NT2/D1 (cell line): ENCODE measurements at regions not wholly inside any gene's neighbourhood (a gene's known extent, or its start where the extent isn't known, plus 50 kb on each side); places are given as distances from the start of the nearest gene placed in this dataset.
"Not testable (repeated sequence)": the region's sequence is repeated elsewhere in the genome, so short reads cannot be mapped to it uniquely, and the experiment has no call there.

ENCODE experiments used
- DNase-seq: peaks from one replicate; pipeline ENCODE4 v3.0.0-alpha.2; 2011; ENCODE audit warnings: low read depth, low spot score
- H3K27me3 ChIP-seq: 2 replicates; pipeline ENCODE4 v1.6.0; 2011; ENCODE audit warnings: mild to moderate bottlenecking; ENCODE audit not compliant: insufficient read length, insufficient read depth
- H3K36me3 ChIP-seq: 2 replicates; pipeline ENCODE4 v1.6.1; 2011; ENCODE audit warnings: mild to moderate bottlenecking, low read length, mixed read lengths; ENCODE audit not compliant: insufficient read depth, insufficient read length
- H3K4me1 ChIP-seq: 2 replicates; pipeline ENCODE4 v1.5.1; 2011; ENCODE audit not compliant: insufficient read depth, insufficient read length
- H3K4me3 ChIP-seq: 2 replicates; pipeline ENCODE4 v1.5.1; 2011; ENCODE audit warnings: low read depth; ENCODE audit not compliant: insufficient read length
- H3K9ac ChIP-seq: 2 replicates; pipeline ENCODE4 v1.6.0; 2011; ENCODE audit warnings: low read depth; ENCODE audit not compliant: insufficient read length
- H3K9me3 ChIP-seq: 2 replicates; pipeline ENCODE4 v1.5.1; 2011; ENCODE audit warnings: mild to moderate bottlenecking, low read length; ENCODE audit not compliant: insufficient read depth
- SUZ12 ChIP-seq: IDR thresholded peaks from 2 replicates; pipeline ENCODE4 v1.6.1; 2011; ENCODE audit not compliant: insufficient read length, insufficient read depth; ENCODE audit errors: extremely low read depth
- YY1 ChIP-seq: IDR thresholded peaks from 2 replicates; pipeline ENCODE4 v1.6.1; 2011; ENCODE audit not compliant: insufficient read length, insufficient read depth
- ZNF274 ChIP-seq: IDR thresholded peaks from 2 replicates; pipeline ENCODE4 v1.6.1; 2011; ENCODE audit warnings: mild to moderate bottlenecking, low read depth, low read length

- peaks cover 8% of the 10 kb centered on the region for H3K27me3 ChIP-seq
- no peak overlapping the region for H3K9ac ChIP-seq
- H3K36me3 ChIP-seq: no peaks in the 10 kb centered on the region
- peaks cover 35% of the 10 kb centered on the region for H3K4me1 ChIP-seq
- H3K9me3 ChIP-seq: no peaks in the 10 kb centered on the region
- no peak overlapping the region for H3K4me3 ChIP-seq
- TF ChIP-seq ZNF274: no peak
- TF ChIP-seq YY1: no peak
- no peak for TF ChIP-seq SUZ12
- DNase-seq: peak; percentile 67
These were observed 105.1 kb downstream of the SINHCAF start for GRCh38 chr12:31220633-31221550.

- Histone ChIP-seq H3K9ac (no peak overlapping the region), H3K4me1 (peaks cover 35% of the 10 kb centered on the region), H3K27me3 (peaks cover 8% of the 10 kb centered on the region), H3K36me3 (no peaks in the 10 kb centered on the region), H3K9me3 (no peaks in the 10 kb centered on the region), H3K4me3 (no peak overlapping the region)
- no peak for DNase-seq
- TF ChIP-seq ZNF274: no peak
- TF ChIP-seq YY1: no peak
- TF ChIP-seq SUZ12: no peak
These were observed 104.4 kb downstream of the SINHCAF start for GRCh38 chr12:31221551-31221945.

GRCh38 chr12:31222620-31223222 lies 103.2 kb downstream of the SINHCAF start:
- H3K9me3 ChIP-seq: no peaks in the 10 kb centered on the region
- H3K9ac ChIP-seq: no peak overlapping the region
- no peak overlapping the region for H3K4me3 ChIP-seq
- TF ChIP-seq YY1 (no peak), ZNF274 (no peak), SUZ12 (no peak)
- peaks cover 14% of the 10 kb centered on the region for H3K27me3 ChIP-seq
- H3K36me3 ChIP-seq: no peaks in the 10 kb centered on the region
- DNase-seq: no peak
- H3K4me1 ChIP-seq: peaks cover 29% of the 10 kb centered on the region

GRCh38 chr12:31223640-31224039 lies 102.3 kb downstream of the SINHCAF start:
- not testable (repeated sequence) for H3K9ac ChIP-seq, H3K9me3 ChIP-seq, H3K36me3 ChIP-seq, H3K4me3 ChIP-seq, DNase-seq
- Histone ChIP-seq H3K27me3 (peaks cover 14% of the 10 kb centered on the region), H3K4me1 (peaks cover 29% of the 10 kb centered on the region)

GRCh38 chr12:31224768-31225448 lies 101.0 kb downstream of the SINHCAF start:
- H3K27me3 ChIP-seq: peaks cover 18% of the 10 kb centered on the region
- peak; percentile 46 for DNase-seq
- H3K9me3 ChIP-seq: no peaks in the 10 kb centered on the region
- no peak overlapping the region for H3K9ac ChIP-seq
- H3K36me3 ChIP-seq: no peaks in the 10 kb centered on the region
- no peak for TF ChIP-seq YY1
- TF ChIP-seq SUZ12: no peak
- no peak for TF ChIP-seq ZNF274
- no peak overlapping the region for H3K4me3 ChIP-seq
- H3K4me1 ChIP-seq: peaks cover 29% of the 10 kb centered on the region

GRCh38 chr12:31225656-31226535 lies 100.1 kb downstream of the SINHCAF start:
- H3K27me3 ChIP-seq: peaks cover 18% of the 10 kb centered on the region

More at GRCh38 chr12:31225656-31226535, 100.1 kb downstream of the SINHCAF start:
- H3K4me1 ChIP-seq: peaks cover 20% of the 10 kb centered on the region
- no peak for DNase-seq
- H3K9ac ChIP-seq: no peak overlapping the region
- H3K9me3 ChIP-seq: peaks cover 5% of the 10 kb centered on the region
- TF ChIP-seq SUZ12 (no peak), ZNF274 (no peak), YY1 (no peak)
- no peak overlapping the region for H3K4me3 ChIP-seq
- H3K36me3 ChIP-seq: no peaks in the 10 kb centered on the region
